BLaER1 (cell line): ENCODE measurements at regions not wholly inside any gene's neighbourhood (a gene's known extent, or its start where the extent isn't known, plus 50 kb on each side); places are given as distances from the start of the nearest gene placed in this dataset.

Experiments
- H3K27ac ChIP-seq: shearing (Covaris generic); formaldehyde crosslinking; 2 replicates; pipeline ENCODE4 v1.8.1; 2022
- H3K27me3 ChIP-seq: shearing (Covaris generic); formaldehyde crosslinking; 2 replicates; pipeline ENCODE4 v1.8.1; 2022
- H3K36me3 ChIP-seq: shearing (Covaris generic); formaldehyde crosslinking; 2 replicates; pipeline ENCODE4 v1.8.1; 2022
- H3K4me1 ChIP-seq: shearing (Covaris generic); formaldehyde crosslinking; 2 replicates; pipeline ENCODE4 v1.8.1; 2022
- H3K4me2 ChIP-seq: shearing (Covaris generic); formaldehyde crosslinking; 2 replicates; pipeline ENCODE4 v1.8.1; 2022
- H3K4me3 ChIP-seq: shearing (Covaris generic); formaldehyde crosslinking; 2 replicates; pipeline ENCODE4 v1.8.1; 2022
- H3K9ac ChIP-seq: shearing (Covaris generic); formaldehyde crosslinking; 2 replicates; pipeline ENCODE4 v1.8.1; 2022
- H3K9me3 ChIP-seq: shearing (Covaris generic); formaldehyde crosslinking; 2 replicates; pipeline ENCODE4 v1.8.1; 2022
- H4K20me1 ChIP-seq: shearing (Covaris generic); formaldehyde crosslinking; 2 replicates; pipeline ENCODE4 v1.8.1; 2022
- Cebpa-rat ChIP-seq: shearing (Covaris generic); IDR thresholded peaks from 2 replicates; pipeline ENCODE4 v1.8.1; 2022

DNA sequence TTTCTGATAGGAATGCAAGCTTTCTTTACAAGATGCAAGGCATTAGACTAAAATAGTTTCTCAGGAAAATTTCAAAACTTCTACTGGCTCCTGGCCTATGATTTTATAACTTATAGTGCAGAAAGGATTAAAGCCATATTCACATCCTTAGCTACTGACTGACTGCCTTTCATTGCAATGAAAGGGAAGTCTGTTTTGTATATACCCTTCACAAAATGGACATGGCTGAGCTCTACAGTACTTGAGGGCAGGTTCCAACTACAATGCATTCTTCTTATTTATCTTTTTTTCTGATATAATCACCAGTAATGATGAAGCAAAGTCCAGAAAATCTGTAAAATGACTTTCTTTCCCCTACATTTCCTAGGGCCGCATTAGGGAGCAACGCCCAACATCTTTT is 100.5 kb upstream of the ESRRG start:
- Histone ChIP-seq H3K4me3 (no peak overlapping the region), H3K27ac (no peak overlapping the region), H3K9me3 (no peaks in the 10 kb centered on the region), H3K9ac (no peak overlapping the region), H3K36me3 (no peaks in the 10 kb centered on the region), H3K4me1 (no peaks in the 10 kb centered on the region), H3K4me2 (no peak overlapping the region), H3K27me3 (no peaks in the 10 kb centered on the region), H4K20me1 (no peaks in the 10 kb centered on the region)
- TF ChIP-seq Cebpa-rat = no peak

DNA sequence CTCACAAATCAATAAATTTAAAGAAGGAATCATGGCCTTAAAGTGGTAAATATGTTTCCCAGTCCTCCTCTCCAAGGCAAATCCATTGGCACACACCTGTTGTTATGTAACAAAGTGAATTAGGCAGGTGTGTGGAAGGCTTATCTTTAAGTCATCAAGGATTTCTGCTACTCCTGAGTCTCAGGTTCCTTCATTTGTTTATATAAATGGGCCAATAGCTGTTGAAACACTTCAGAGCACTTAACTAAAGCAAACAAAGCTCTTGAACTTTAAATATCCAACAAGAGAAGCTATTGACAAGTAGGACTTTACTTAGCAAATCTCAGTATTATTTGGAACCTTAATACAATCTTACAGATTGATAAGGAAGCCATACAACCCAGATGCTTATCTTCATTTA is 99.3 kb upstream of the ESRRG start:
- H3K4me3 ChIP-seq = no peak overlapping the region
- no peaks in the 10 kb centered on the region for H4K20me1 ChIP-seq
- no peak overlapping the region for H3K27ac ChIP-seq
- no peaks in the 10 kb centered on the region for H3K27me3 ChIP-seq
- no peaks in the 10 kb centered on the region for H3K4me1 ChIP-seq
- H3K36me3 ChIP-seq = no peaks in the 10 kb centered on the region
- H3K4me2 ChIP-seq = no peak overlapping the region
- no peak overlapping the region for H3K9ac ChIP-seq
- no peaks in the 10 kb centered on the region for H3K9me3 ChIP-seq
- no peak for TF ChIP-seq Cebpa-rat

DNA sequence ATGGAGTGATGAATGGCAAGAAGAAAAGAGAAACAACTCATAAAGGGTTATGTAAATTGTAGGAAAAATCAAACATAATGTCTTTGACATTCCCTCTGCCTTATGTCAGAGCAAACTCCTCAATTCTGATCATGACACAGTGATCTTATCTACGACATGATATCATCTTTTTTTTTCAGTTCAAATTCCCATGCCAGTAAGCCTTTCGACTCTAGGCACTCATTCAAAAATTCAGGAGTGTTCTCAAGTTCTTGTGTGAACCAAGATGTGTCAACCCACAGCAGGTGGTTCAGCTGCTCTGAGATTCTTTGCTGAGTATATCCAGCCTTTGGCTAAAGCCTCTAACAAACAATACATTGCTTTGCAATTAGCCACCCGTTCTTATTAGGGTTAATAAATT is 97.1 kb upstream of the ESRRG start:
- Histone ChIP-seq H3K4me2 (no peak overlapping the region), H3K36me3 (no peaks in the 10 kb centered on the region), H3K9me3 (no peaks in the 10 kb centered on the region), H3K9ac (no peak overlapping the region), H3K4me3 (no peak overlapping the region), H4K20me1 (no peaks in the 10 kb centered on the region), H3K4me1 (no peaks in the 10 kb centered on the region), H3K27ac (no peak overlapping the region), H3K27me3 (no peaks in the 10 kb centered on the region)
- TF ChIP-seq Cebpa-rat = no peak

DNA sequence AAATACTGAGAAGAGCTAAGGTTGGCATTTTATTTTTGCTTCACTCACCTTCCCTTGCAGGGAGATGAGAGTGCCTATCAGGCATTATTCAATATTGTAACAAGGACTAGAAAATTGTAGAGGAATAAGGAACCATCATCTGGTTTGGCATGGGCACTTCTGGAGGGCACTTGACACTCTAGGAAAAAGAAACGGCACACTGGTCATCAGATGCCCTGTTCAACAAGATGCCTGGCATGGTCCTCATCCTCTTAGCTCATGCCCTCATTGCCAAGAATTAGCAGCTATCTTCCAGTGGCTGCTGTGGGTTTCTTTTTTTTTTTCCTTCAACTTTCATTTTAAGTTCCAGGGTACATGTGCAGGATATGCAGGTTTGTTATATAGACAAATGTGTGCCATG is 95.1 kb upstream of the ESRRG start:
- Histone ChIP-seq H3K27me3 (no peaks in the 10 kb centered on the region), H3K9me3 (no peaks in the 10 kb centered on the region), H3K9ac (no peak overlapping the region), H3K27ac (no peak overlapping the region), H3K4me3 (no peak overlapping the region), H4K20me1 (no peaks in the 10 kb centered on the region), H3K4me2 (no peak overlapping the region), H3K36me3 (no peaks in the 10 kb centered on the region), H3K4me1 (no peaks in the 10 kb centered on the region)
- TF ChIP-seq Cebpa-rat = no peak

DNA sequence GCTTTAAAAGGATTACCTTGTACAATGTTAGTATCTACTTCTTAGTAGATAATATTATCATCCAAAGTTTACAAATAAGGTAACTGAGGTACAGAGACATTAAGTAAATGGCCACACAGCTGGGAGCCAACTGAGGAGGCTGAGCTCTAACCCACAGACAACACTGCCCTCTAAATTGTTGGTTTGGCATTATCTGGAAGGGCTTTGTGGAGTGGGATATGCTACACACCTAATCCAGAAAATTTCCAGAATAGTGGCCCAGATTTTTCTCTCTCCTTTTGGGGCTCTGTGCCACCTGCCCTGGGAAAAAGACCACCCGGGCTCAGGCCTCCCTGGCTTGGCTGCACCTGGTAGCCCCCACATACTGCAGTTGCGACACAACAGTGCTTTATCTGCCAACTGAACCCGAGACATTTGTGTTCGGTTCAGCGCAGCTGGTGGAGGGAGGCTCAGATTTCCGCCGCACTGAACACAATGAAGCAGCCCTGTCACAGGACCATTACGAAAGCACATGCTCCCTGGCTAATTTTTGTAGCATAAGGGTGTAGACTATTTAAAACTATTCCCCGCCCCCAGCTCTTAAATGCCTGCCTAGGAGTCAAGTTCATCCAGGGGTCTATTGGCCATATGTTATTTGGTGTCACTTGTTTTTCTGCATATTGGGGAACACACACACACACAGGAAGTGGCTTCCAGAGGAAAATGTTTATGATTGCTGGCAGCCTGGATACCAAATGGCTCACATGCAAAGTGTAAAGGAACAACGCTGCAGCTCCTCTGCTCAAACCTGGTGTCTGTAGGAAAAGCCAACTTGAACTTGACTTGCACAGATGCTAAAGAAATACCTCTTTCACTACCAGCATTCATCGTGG is 92.3 kb upstream of the ESRRG start:
- no peaks in the 10 kb centered on the region for H3K4me1 ChIP-seq

DNA sequence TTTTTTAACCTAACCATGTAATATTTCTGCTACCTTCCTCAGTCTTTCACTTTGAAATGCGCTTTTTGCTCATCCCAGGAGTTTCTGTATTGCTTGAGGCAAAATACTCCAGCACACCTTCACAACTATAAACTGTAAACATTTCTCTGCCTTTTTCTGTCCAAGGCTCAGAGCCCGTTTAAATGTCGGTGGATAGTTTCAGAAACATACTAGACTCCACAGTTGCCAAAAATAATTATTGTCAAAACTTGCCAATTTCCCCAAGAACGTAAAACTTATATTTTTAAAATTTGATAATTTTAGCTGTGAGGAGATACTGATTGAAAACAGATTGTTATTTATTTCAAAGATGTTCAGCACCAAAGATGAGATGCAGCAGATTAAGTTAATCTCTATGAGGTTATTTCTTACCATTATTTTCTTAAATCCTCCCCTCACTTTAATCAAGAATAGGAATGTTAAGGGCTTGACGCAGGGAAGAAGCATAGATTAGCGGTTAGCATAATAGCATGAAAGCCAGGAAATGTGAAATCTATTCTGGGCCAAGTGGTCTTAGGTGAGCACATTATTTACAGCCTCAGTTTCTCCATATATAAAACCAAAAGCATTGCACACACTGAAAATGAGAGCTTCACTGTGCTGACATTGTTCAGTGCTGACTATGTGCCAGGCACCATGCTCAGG is 91.5 kb upstream of the ESRRG start:
- no peak for TF ChIP-seq Cebpa-rat
- no peaks in the 10 kb centered on the region for H3K4me1 ChIP-seq
- no peak overlapping the region for H3K9ac ChIP-seq
- H4K20me1 ChIP-seq = no peaks in the 10 kb centered on the region
- no peaks in the 10 kb centered on the region for H3K36me3 ChIP-seq
- no peak overlapping the region for H3K4me3 ChIP-seq
- H3K27ac ChIP-seq = no peak overlapping the region
- H3K9me3 ChIP-seq = no peaks in the 10 kb centered on the region
- H3K27me3 ChIP-seq = no peaks in the 10 kb centered on the region
- no peak overlapping the region for H3K4me2 ChIP-seq

More for the DNA sequence above, 92.3 kb upstream of the ESRRG start:
- TF ChIP-seq Cebpa-rat = no peak
- Histone ChIP-seq H3K9me3 (no peaks in the 10 kb centered on the region), H3K9ac (no peak overlapping the region), H3K27ac (no peak overlapping the region), H3K4me3 (no peak overlapping the region), H3K27me3 (no peaks in the 10 kb centered on the region), H3K36me3 (no peaks in the 10 kb centered on the region), H4K20me1 (no peaks in the 10 kb centered on the region), H3K4me2 (no peak overlapping the region)

DNA sequence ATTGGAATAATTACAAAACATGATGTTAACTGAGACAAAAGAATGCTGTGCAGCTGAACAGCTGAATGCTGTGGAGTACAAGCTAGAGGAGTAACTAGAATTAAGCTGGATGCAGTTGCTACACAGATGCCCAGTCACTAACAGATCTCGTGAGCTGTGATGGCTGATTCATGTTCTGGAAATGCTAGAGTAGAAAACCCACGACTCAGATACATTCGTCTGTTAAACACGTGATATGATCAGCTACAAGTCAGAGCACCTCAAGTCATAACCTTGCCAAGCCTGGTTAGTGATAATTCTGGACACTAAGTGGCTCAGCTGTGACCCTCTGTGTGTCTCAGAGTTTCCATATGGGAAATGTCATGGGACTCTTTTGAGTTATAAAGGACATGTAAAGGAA is 89.7 kb upstream of the ESRRG start:
- Histone ChIP-seq H3K36me3 (no peaks in the 10 kb centered on the region), H3K27me3 (no peaks in the 10 kb centered on the region)

DNA sequence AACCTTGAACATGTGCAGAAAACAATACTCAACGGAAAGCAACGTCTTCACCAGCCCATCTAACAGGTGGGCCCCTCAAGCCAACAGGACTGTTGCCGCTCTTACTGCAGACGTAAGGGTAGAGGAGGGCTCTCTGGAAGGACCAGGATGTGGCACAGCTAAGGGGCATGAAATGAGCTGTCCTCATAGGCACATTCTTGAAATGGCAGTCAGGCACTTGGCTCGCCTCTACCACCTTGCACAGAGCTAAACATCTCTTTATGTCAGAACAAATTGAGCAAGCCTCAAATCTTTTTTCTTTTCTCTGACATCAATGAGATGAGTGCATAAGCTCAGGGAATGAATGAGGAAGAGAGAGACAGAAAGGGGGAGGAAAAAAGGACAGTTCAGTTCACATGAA is 86.4 kb upstream of the ESRRG start:
- H3K9me3 ChIP-seq = no peaks in the 10 kb centered on the region
- no peak overlapping the region for H3K4me3 ChIP-seq
- H3K36me3 ChIP-seq = no peaks in the 10 kb centered on the region
- H3K4me1 ChIP-seq = no peaks in the 10 kb centered on the region
- no peaks in the 10 kb centered on the region for H4K20me1 ChIP-seq
- no peak overlapping the region for H3K27ac ChIP-seq
- no peak overlapping the region for H3K9ac ChIP-seq
- no peak for TF ChIP-seq Cebpa-rat
- H3K27me3 ChIP-seq = no peaks in the 10 kb centered on the region
- no peak overlapping the region for H3K4me2 ChIP-seq

More for the DNA sequence above, 89.7 kb upstream of the ESRRG start:
- Histone ChIP-seq H3K9ac (no peak overlapping the region), H3K4me1 (no peaks in the 10 kb centered on the region), H3K9me3 (no peaks in the 10 kb centered on the region), H3K4me3 (no peak overlapping the region), H4K20me1 (no peaks in the 10 kb centered on the region), H3K4me2 (no peak overlapping the region), H3K27ac (no peak overlapping the region)
- TF ChIP-seq Cebpa-rat = no peak

DNA sequence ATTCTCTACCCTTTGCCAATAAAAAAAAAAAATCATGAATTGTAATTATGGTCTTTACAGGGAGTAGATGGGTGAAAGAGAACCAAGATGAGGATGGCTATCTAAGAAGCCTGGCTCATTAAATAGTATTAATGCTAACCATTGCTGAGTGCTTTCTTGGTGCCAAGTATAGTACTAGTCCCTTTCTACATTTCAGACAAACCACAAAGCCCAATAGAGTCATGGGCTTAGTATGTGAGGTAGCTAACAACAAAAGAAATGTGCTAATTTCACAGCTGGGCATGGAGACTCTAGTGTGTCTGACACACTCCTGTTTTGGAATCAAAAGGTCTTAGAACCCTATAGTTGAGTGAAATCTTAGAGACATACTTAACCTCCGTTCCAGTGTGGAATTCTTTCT is 84.5 kb upstream of the ESRRG start:
- Histone ChIP-seq H3K4me3 (no peak overlapping the region), H3K9me3 (no peaks in the 10 kb centered on the region), H3K27me3 (no peaks in the 10 kb centered on the region), H3K36me3 (no peaks in the 10 kb centered on the region), H3K9ac (no peak overlapping the region), H4K20me1 (no peaks in the 10 kb centered on the region), H3K4me1 (no peaks in the 10 kb centered on the region), H3K4me2 (no peak overlapping the region), H3K27ac (no peak overlapping the region)
- no peak for TF ChIP-seq Cebpa-rat

DNA sequence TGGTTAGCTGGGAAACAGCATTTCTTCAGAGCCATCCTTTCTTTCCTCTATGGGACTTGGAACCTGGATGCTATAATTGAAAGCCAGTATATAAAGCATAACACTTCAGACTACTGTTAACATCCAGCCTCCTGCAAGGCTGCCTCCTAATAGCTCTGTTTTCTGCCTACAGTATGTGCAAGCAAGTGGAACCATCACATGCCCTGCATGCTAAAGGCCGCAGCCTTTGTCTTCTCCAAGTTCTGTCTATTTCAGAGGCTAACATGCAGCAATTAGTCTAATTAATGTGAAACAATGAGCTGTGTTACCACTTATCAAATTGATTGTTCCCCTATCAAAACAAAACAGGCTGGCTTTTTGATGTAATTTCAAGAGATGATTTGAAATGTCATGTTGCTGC is 82.7 kb upstream of the ESRRG start:
- no peak overlapping the region for H3K9ac ChIP-seq

More for the DNA sequence above, 82.7 kb upstream of the ESRRG start:
- no peaks in the 10 kb centered on the region for H3K9me3 ChIP-seq
- no peak for TF ChIP-seq Cebpa-rat
- H3K27ac ChIP-seq = no peak overlapping the region
- H3K36me3 ChIP-seq = no peaks in the 10 kb centered on the region
- no peaks in the 10 kb centered on the region for H3K27me3 ChIP-seq
- no peak overlapping the region for H3K4me3 ChIP-seq
- no peaks in the 10 kb centered on the region for H3K4me1 ChIP-seq
- no peak overlapping the region for H3K4me2 ChIP-seq
- no peaks in the 10 kb centered on the region for H4K20me1 ChIP-seq
